ENCODE measurements at regions not wholly inside any gene's neighbourhood (a gene's known extent, or its start where the extent isn't known, plus 50 kb on each side); places are given as distances from the start of the nearest gene placed in this dataset.
"Not testable (repeated sequence)": the region's sequence is repeated elsewhere in the genome, so short reads cannot be mapped to it uniquely, and the experiment has no call there.

GRCh38 chr15:20354884-20355223 is 186.7 kb downstream of the GOLGA6L6 start:
- TF ChIP-seq, protein P1, sequence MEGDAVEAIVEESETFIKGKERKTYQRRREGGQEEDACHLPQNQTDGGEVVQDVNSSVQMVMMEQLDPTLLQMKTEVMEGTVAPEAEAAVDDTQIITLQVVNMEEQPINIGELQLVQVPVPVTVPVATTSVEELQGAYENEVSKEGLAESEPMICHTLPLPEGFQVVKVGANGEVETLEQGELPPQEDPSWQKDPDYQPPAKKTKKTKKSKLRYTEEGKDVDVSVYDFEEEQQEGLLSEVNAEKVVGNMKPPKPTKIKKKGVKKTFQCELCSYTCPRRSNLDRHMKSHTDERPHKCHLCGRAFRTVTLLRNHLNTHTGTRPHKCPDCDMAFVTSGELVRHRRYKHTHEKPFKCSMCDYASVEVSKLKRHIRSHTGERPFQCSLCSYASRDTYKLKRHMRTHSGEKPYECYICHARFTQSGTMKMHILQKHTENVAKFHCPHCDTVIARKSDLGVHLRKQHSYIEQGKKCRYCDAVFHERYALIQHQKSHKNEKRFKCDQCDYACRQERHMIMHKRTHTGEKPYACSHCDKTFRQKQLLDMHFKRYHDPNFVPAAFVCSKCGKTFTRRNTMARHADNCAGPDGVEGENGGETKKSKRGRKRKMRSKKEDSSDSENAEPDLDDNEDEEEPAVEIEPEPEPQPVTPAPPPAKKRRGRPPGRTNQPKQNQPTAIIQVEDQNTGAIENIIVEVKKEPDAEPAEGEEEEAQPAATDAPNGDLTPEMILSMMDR (IDR thresholded peaks at IDR 0.05; ENCODE audit: poor library complexity, severe bottlenecking) = not testable (repeated sequence)
- not testable (repeated sequence) for TF ChIP-seq MXI1 (conservative IDR thresholded peaks at IDR 0.05; ENCODE audit: poor library complexity, severe bottlenecking); EZH2 (IDR thresholded peaks at IDR 0.05; ENCODE audit: borderline replicate concordance, insufficient read depth, low read length, poor library complexity, severe bottlenecking); SMC3 (conservative IDR thresholded peaks at IDR 0.05; ENCODE audit: poor library complexity); EP300 (conservative IDR thresholded peaks at IDR 0.05; ENCODE audit: poor library complexity, severe bottlenecking)

Data from neural cell (in vitro differentiated cells).